Adrenal gland (tissue), 9 donors: ENCODE measurements at regions not wholly inside any gene's neighbourhood (a gene's known extent, or its start where the extent isn't known, plus 50 kb on each side); places are given as distances from the start of the nearest gene placed in this dataset.
"Not testable (repeated sequence)": the region's sequence is repeated elsewhere in the genome, so short reads cannot be mapped to it uniquely, and the experiment has no call there.

ENCODE experiments used
- DNase-seq, 7 donors: peaks; one replicate each; pipeline ENCODE4 v3.0.0-alpha.2; 2019 to 2020
- H3K27ac ChIP-seq, 5 donors: fragments of 200-600 bp; sonication (generic) in 4 of 5; 1 replicate in 3 of 5; 2 replicates in 2 of 5; pipeline versions ENCODE4 v1.5.1 to v1.8.0; 2016 to 2020; ENCODE audit warnings: mild to moderate bottlenecking in 1 of 5
- H3K27me3 ChIP-seq: fragments of 200-600 bp; 2 replicates; pipeline ENCODE4 v1.8.0; 2021
- H3K36me3 ChIP-seq, 2 donors: fragments of 200-600 bp; replicated peaks in 1 of 2; 1 replicate in 1 of 2; 2 replicates in 1 of 2; pipeline versions ENCODE4 v1.5.1 to v1.8.0; 2018 to 2022
- H3K4me1 ChIP-seq, 2 donors: fragments of 200-600 bp; replicated peaks in 1 of 2; 1 replicate in 1 of 2; 2 replicates in 1 of 2; pipeline versions ENCODE4 v1.5.1 to v1.8.0; 2018 to 2021
- H3K4me3 ChIP-seq, 4 donors: fragments of 200-600 bp; sonication (generic) in 3 of 4; one replicate each; pipeline ENCODE4 v1.5.1; 2016 to 2018
- H3K9me3 ChIP-seq, 3 donors: fragments of 200-600 bp; sonication (generic) in 1 of 3; replicated peaks in 1 of 3; 1 replicate in 2 of 3; 2 replicates in 1 of 3; pipeline versions ENCODE4 v1.5.1 to v1.8.0; 2016 to 2021
- CTCF ChIP-seq, 6 experiments: fragments of 450-650 bp in 4 of 6; fragments of 200-600 bp in 2 of 6; sonication (generic) in 1 of 6; IDR thresholded peaks; 1 replicate in 5 of 6; 2 replicates in 1 of 6; pipeline versions ENCODE4 v1.5.1 to v1.8.0; 2016 to 2021; ENCODE audit warnings: antibody characterized with exemption in 6 of 6, mild to moderate bottlenecking in 2 of 6, moderate library complexity in 1 of 6
- POLR2A ChIP-seq, 2 donors: fragments of 450-650 bp; IDR thresholded peaks; one replicate each; pipeline ENCODE4 v1.6.1; 2017; ENCODE audit warnings: antibody characterized with exemption in 2 of 2, mild to moderate bottlenecking in 2 of 2, moderate library complexity in 1 of 2
- WGBS, 4 donors: extraction: QIAGEN DNeasy Blood & Tissue Kit in 2 of 4; methylation state at CpG; one replicate each; pipeline versions ENCODE4 v1.1.5 to v1.1.7; 2013 to 2017; 5-methylcytosine and 5-hydroxymethylcytosine counted together
- intact Hi-C, 2 donors: fragments of 100-400 bp; cut with DNase I; formaldehyde crosslinking; loops; one replicate each; pipeline versions ENCODE4 v1.14.1 to v1.15.0; 2022 to 2023
- donor health status: healthy with polysubstance abuse.
- donor health status: Bipolar disorder and iron deficiency.
- donor health status: DM: yes; HTN: yes; CAD: no.
- donor health status: DM: no; HTN: no; CAD: no.
- donor health status: DM: no; HTN: no; CAD: no.

- Histone ChIP-seq H3K27me3 (no peaks in the 10 kb centered on the region), H3K4me1 (no peaks in the 10 kb centered on the region), H3K9me3 (no peaks in the 10 kb centered on the region), H3K36me3 (no peaks in the 10 kb centered on the region), H3K4me3 (no peak overlapping the region), H3K27ac (no peak overlapping the region)
- DNase-seq: no peak
- TF ChIP-seq POLR2A (IDR thresholded peaks at IDR 0.05) (no peak), CTCF (IDR thresholded peaks at IDR 0.05) (no peak)
- intact Hi-C loops: no loop called here
Measured at GRCh38 chr3:63135367-63135766, 142.7 kb upstream of the SYNPR start.

- not testable (repeated sequence) for H3K4me3 ChIP-seq, H3K9me3 ChIP-seq
Measured at GRCh38 chr3:63136249-63136648, 141.9 kb upstream of the SYNPR start.

GRCh38 chr3:63142681-63143080, 135.4 kb upstream of the SYNPR start:
- no peak overlapping the region for H3K4me3 ChIP-seq
- 54 to 65% (median 57%) methylated on average over 2 of the region's 2 CpGs for WGBS, 4 donors
- intact Hi-C loops: no loop called here
- no peaks in the 10 kb centered on the region for H3K4me1 ChIP-seq
- no peak overlapping the region for H3K27ac ChIP-seq
- no peaks in the 10 kb centered on the region for H3K9me3 ChIP-seq
- H3K27me3 ChIP-seq: no peaks in the 10 kb centered on the region
- H3K36me3 ChIP-seq: no peaks in the 10 kb centered on the region
- no peak for TF ChIP-seq CTCF (IDR thresholded peaks at IDR 0.05)
- TF ChIP-seq POLR2A (IDR thresholded peaks at IDR 0.05): no peak
- DNase-seq: no peak

More at GRCh38 chr3:63136249-63136648, 141.9 kb upstream of the SYNPR start:
- 89 to 92% (median 91%) methylated on average over 19 to 23 of the region's 26 CpGs for WGBS, 4 donors
- intact Hi-C loops, H3K4me1 ChIP-seq, H3K27ac ChIP-seq, H3K36me3 ChIP-seq, DNase-seq, H3K27me3 ChIP-seq: not testable (repeated sequence)

- no peaks in the 10 kb centered on the region for H3K36me3 ChIP-seq
Measured at GRCh38 chr3:63146154-63146553, 132.0 kb upstream of the SYNPR start.

More at GRCh38 chr3:63146154-63146553, 132.0 kb upstream of the SYNPR start:
- H3K27ac ChIP-seq: no peak overlapping the region
- TF ChIP-seq CTCF (IDR thresholded peaks at IDR 0.05) (no peak), POLR2A (IDR thresholded peaks at IDR 0.05) (no peak)
- intact Hi-C loops: no loop called here
- 77 to 94% (median 87%) methylated on average over 4 of the region's 4 CpGs for WGBS, 4 donors
- no peaks in the 10 kb centered on the region for H3K4me1 ChIP-seq
- H3K9me3 ChIP-seq: no peaks in the 10 kb centered on the region
- H3K4me3 ChIP-seq: no peak overlapping the region
- no peaks in the 10 kb centered on the region for H3K27me3 ChIP-seq
- no peak for DNase-seq
